ENCODE measurements at regions not wholly inside any gene's neighbourhood (a gene's known extent, or its start where the extent isn't known, plus 50 kb on each side); places are given as distances from the start of the nearest gene placed in this dataset.

GRCh38 chr17:79230576-79230975, 156.0 kb downstream of the ENGASE start:
- Histone ChIP-seq H3K9me3 (ENCODE audit: low read length) (no peaks in the 10 kb centered on the region), H4K20me1 (ENCODE audit: low read length) (no peaks in the 10 kb centered on the region), H2AFZ (ENCODE audit: low read length) (no peak overlapping the region), H3K9ac (ENCODE audit: low read length) (no peak overlapping the region), H3K4me3 (ENCODE audit: low read length) (no peak overlapping the region), H3K4me1 (ENCODE audit: insufficient read depth, low read length) (no peaks in the 10 kb centered on the region), H3K9me2 (replicated peaks; ENCODE audit: low read length) (no peaks in the 10 kb centered on the region), H3K27ac (ENCODE audit: low read length) (no peak overlapping the region), H3K4me2 (ENCODE audit: low read length) (no peak overlapping the region), H3F3A (ENCODE audit: low read length, unreplicated experiment) (no peaks in the 10 kb centered on the region), H3K36me3 (ENCODE audit: low read depth, low read length) (no peaks in the 10 kb centered on the region), H3K79me2 (ENCODE audit: low read length) (no peaks in the 10 kb centered on the region), H3K27me3 (ENCODE audit: low read length) (peaks cover 80% of the 10 kb centered on the region)
- no peak for TF ChIP-seq EZH2phosphoT487 (IDR thresholded peaks at IDR 0.05; ENCODE audit: borderline replicate concordance, low read length)
- TF ChIP-seq CTCF (conservative IDR thresholded peaks at IDR 0.05; ENCODE audit: low read depth, low read length): no peak
- TF ChIP-seq EZH2 (IDR thresholded peaks at IDR 0.05; ENCODE audit: low read length, unreplicated experiment): no peak
- DNase-seq (no peak), ATAC-seq (no peak)
- no TSS peak for BruUV-seq (replicated peaks)
- intact Hi-C loops (cut with micrococcal nuclease): no loop called here
- CTCF ChIA-PET: no interaction called here
- POLR2A ChIA-PET (ENCODE audit: unreplicated experiment): no interaction called here

DNA sequence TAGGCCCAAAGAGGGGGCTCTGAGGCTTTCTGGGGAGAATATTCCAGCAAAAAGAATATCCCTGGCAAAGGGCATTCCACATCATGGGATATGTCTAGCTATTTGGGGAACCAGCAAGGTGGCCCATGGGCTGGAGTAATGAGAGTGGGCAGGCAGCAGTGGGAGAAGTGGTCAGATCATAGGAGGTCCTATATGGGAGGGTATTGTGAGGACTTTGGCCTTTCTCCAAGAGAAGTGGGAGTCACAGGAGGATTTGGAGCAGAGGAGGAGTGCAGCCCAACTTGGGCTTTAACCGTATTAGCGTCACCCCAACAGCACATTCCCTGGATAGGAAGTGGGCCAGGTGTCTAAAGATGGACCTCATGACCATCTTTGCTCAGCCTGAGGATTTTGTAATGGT, 151.4 kb downstream of the ENGASE start:
- POLR2A ChIA-PET (ENCODE audit: unreplicated experiment): no interaction called here
- no peak overlapping the region for H3K9ac ChIP-seq (ENCODE audit: low read length)
- TF ChIP-seq EZH2 (IDR thresholded peaks at IDR 0.05; ENCODE audit: low read length, unreplicated experiment) (no peak), CTCF (conservative IDR thresholded peaks at IDR 0.05; ENCODE audit: low read depth, low read length) (no peak), EZH2phosphoT487 (IDR thresholded peaks at IDR 0.05; ENCODE audit: borderline replicate concordance, low read length) (no peak)
- H4K20me1 ChIP-seq (ENCODE audit: low read length): no peaks in the 10 kb centered on the region
- no peak overlapping the region for H3K4me3 ChIP-seq (ENCODE audit: low read length)
- no peaks in the 10 kb centered on the region for H3F3A ChIP-seq (ENCODE audit: low read length, unreplicated experiment)
- intact Hi-C loops (cut with micrococcal nuclease): no loop called here
- peaks cover 86% of the 10 kb centered on the region for H3K27me3 ChIP-seq (ENCODE audit: low read length)
- H3K9me2 ChIP-seq (replicated peaks; ENCODE audit: low read length): no peaks in the 10 kb centered on the region
- no peak overlapping the region for H2AFZ ChIP-seq (ENCODE audit: low read length)
- CTCF ChIA-PET: no interaction called here
- no peak for DNase-seq
- ATAC-seq: no peak
- no peak overlapping the region for H3K4me2 ChIP-seq (ENCODE audit: low read length)
- H3K4me1 ChIP-seq (ENCODE audit: insufficient read depth, low read length): no peaks in the 10 kb centered on the region
- H3K9me3 ChIP-seq (ENCODE audit: low read length): no peaks in the 10 kb centered on the region
- H3K79me2 ChIP-seq (ENCODE audit: low read length): no peaks in the 10 kb centered on the region
- no TSS peak for BruUV-seq (replicated peaks)
- no peaks in the 10 kb centered on the region for H3K36me3 ChIP-seq (ENCODE audit: low read depth, low read length)
- no peak overlapping the region for H3K27ac ChIP-seq (ENCODE audit: low read length)

DNA sequence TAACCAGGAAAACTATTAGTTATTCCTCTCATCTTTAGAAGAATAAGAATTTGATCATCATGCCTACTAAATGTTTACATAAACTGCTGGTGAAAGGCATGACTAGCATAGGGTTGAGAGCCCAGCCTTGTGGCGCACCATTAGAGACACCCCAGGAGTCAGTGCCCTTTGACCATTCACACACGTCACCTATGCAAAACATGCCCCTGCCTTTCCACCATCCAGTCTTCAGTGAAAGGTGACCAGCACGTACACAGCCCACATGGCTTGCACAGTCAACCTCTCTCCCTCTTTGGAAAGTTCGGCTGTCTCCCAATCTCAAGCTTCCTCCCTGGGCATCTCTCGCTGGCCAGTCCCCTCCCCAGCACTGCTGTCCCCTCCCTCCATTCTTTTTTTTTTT, 150.3 kb downstream of the ENGASE start:
- no peak overlapping the region for H3K27ac ChIP-seq (ENCODE audit: low read length)
- CTCF ChIA-PET: no interaction called here
- no TSS peak for BruUV-seq (replicated peaks)

More for the DNA sequence above, 150.3 kb downstream of the ENGASE start:
- POLR2A ChIA-PET (ENCODE audit: unreplicated experiment): no interaction called here
- Histone ChIP-seq H4K20me1 (ENCODE audit: low read length) (no peaks in the 10 kb centered on the region), H3K27me3 (ENCODE audit: low read length) (peaks cover 89% of the 10 kb centered on the region), H2AFZ (ENCODE audit: low read length) (no peak overlapping the region), H3K4me2 (ENCODE audit: low read length) (no peak overlapping the region), H3F3A (ENCODE audit: low read length, unreplicated experiment) (no peaks in the 10 kb centered on the region), H3K4me3 (ENCODE audit: low read length) (no peak overlapping the region), H3K79me2 (ENCODE audit: low read length) (no peaks in the 10 kb centered on the region), H3K36me3 (ENCODE audit: low read depth, low read length) (no peaks in the 10 kb centered on the region), H3K9me2 (replicated peaks; ENCODE audit: low read length) (no peaks in the 10 kb centered on the region), H3K4me1 (ENCODE audit: insufficient read depth, low read length) (no peaks in the 10 kb centered on the region), H3K9ac (ENCODE audit: low read length) (no peak overlapping the region), H3K9me3 (ENCODE audit: low read length) (no peaks in the 10 kb centered on the region)
- TF ChIP-seq EZH2phosphoT487 (IDR thresholded peaks at IDR 0.05; ENCODE audit: borderline replicate concordance, low read length) (no peak), EZH2 (IDR thresholded peaks at IDR 0.05; ENCODE audit: low read length, unreplicated experiment) (no peak), CTCF (conservative IDR thresholded peaks at IDR 0.05; ENCODE audit: low read depth, low read length) (no peak)
- ATAC-seq (no peak), DNase-seq (no peak)
- intact Hi-C loops (cut with micrococcal nuclease): no loop called here
